H9 (cell line): ENCODE measurements at regions not wholly inside any gene's neighbourhood (a gene's known extent, or its start where the extent isn't known, plus 50 kb on each side); places are given as distances from the start of the nearest gene placed in this dataset.

ENCODE experiments used
- DNase-seq: peaks from one replicate; pipeline ENCODE4 v3.0.0-alpha.2; 2017
- H2AFZ ChIP-seq: one replicate; pipeline ENCODE4 v1.6.1; 2013; ENCODE audit warnings: mild to moderate bottlenecking, low read length, control low read depth, moderate library complexity
- H2AK5ac ChIP-seq: 2 replicates; pipeline ENCODE4 v1.6.1; 2013; ENCODE audit warnings: low read length, control low read depth, mixed read lengths; ENCODE audit not compliant: insufficient read length
- H2BK120ac ChIP-seq: one replicate; pipeline ENCODE4 v1.6.1; 2013; ENCODE audit warnings: low read depth, mild to moderate bottlenecking, low read length, control low read depth, inconsistent platforms; ENCODE audit not compliant: poor library complexity, severe bottlenecking
- H2BK12ac ChIP-seq: 2 replicates; pipeline ENCODE4 v1.6.1; 2013; ENCODE audit warnings: low read length, control low read depth, mixed read lengths, low read depth; ENCODE audit not compliant: insufficient read length
- H2BK15ac ChIP-seq: 2 replicates; pipeline ENCODE4 v1.6.1; 2013; ENCODE audit warnings: low read depth, low read length, control low read depth
- H2BK20ac ChIP-seq: one replicate; pipeline ENCODE4 v1.6.1; 2013; ENCODE audit warnings: low read depth, mild to moderate bottlenecking, low read length, control low read depth, inconsistent platforms; ENCODE audit not compliant: poor library complexity, severe bottlenecking
- H2BK5ac ChIP-seq: 2 replicates; pipeline ENCODE4 v1.6.1; 2013; ENCODE audit warnings: low read length, control low read depth, mixed read lengths; ENCODE audit not compliant: insufficient read length
- H3K14ac ChIP-seq: 2 replicates; pipeline ENCODE4 v1.6.1; 2013; ENCODE audit warnings: low read length, control low read depth; ENCODE audit not compliant: insufficient read depth
- H3K18ac ChIP-seq: 2 replicates; pipeline ENCODE4 v1.6.1; 2013; ENCODE audit warnings: low read depth, mild to moderate bottlenecking, mixed read lengths, low read length, control low read depth; ENCODE audit not compliant: insufficient read length
- H3K23ac ChIP-seq: 2 replicates; pipeline ENCODE4 v1.6.1; 2013; ENCODE audit warnings: low read length, control low read depth, mixed read lengths, low read depth; ENCODE audit not compliant: insufficient read length
- H3K23me2 ChIP-seq: 2 replicates; pipeline ENCODE4 v1.6.1; 2013; ENCODE audit warnings: low read depth, mild to moderate bottlenecking, mixed read lengths, low read length, control low read depth; ENCODE audit not compliant: insufficient read length, poor library complexity, severe bottlenecking
- H3K27ac ChIP-seq: 2 replicates; pipeline ENCODE4 v1.5.1; 2013; ENCODE audit warnings: low read length, control low read depth, mixed read lengths, low read depth; ENCODE audit not compliant: insufficient read length
- H3K27me3 ChIP-seq: 2 replicates; pipeline ENCODE4 v1.6.1; 2013; ENCODE audit warnings: low read length, control low read depth, inconsistent platforms; ENCODE audit not compliant: insufficient read depth
- H3K4ac ChIP-seq: 2 replicates; pipeline ENCODE4 v1.6.1; 2013; ENCODE audit warnings: low read depth, mild to moderate bottlenecking, control low read depth, inconsistent platforms, low read length, moderate library complexity
- H3K4me1 ChIP-seq: 2 replicates; pipeline ENCODE4 v1.6.1; 2013; ENCODE audit warnings: low read length, control low read depth, inconsistent platforms; ENCODE audit not compliant: insufficient read depth
- H3K4me2 ChIP-seq: 2 replicates; pipeline ENCODE4 v1.6.1; 2013; ENCODE audit warnings: low read length, control low read depth, mixed read lengths; ENCODE audit not compliant: insufficient read length, insufficient read depth
- H3K56ac ChIP-seq: 2 replicates; pipeline ENCODE4 v1.6.1; 2013; ENCODE audit warnings: low read depth, mild to moderate bottlenecking, mixed read lengths, low read length, control low read depth; ENCODE audit not compliant: insufficient read length
- H3K79me1 ChIP-seq: 2 replicates; pipeline ENCODE4 v1.6.1; 2013; ENCODE audit warnings: low read depth, mild to moderate bottlenecking, moderate library complexity, low read length, control low read depth, inconsistent platforms; ENCODE audit not compliant: insufficient read depth, poor library complexity, severe bottlenecking
- H3K79me2 ChIP-seq: 2 replicates; pipeline ENCODE4 v1.6.1; 2013; ENCODE audit warnings: low read length, control low read depth, inconsistent platforms; ENCODE audit not compliant: insufficient read depth
- H3K9ac ChIP-seq: 2 replicates; pipeline ENCODE4 v1.6.1; 2013; ENCODE audit warnings: low read length, control low read depth, mixed read lengths; ENCODE audit not compliant: insufficient read length; ENCODE audit errors: extremely low read depth
- H3K9me3 ChIP-seq: one replicate; pipeline ENCODE4 v1.6.1; 2013; ENCODE audit warnings: low read depth, low read length, inconsistent platforms; ENCODE audit not compliant: control insufficient read depth
- H3T11ph ChIP-seq: one replicate; pipeline ENCODE4 v1.6.1; 2013; ENCODE audit warnings: mild to moderate bottlenecking, low read length, control low read depth, inconsistent platforms
- H4K20me1 ChIP-seq: one replicate; pipeline ENCODE4 v1.6.1; 2013; ENCODE audit not compliant: control insufficient read depth, insufficient read length, insufficient read depth
- H4K5ac ChIP-seq: 2 replicates; pipeline ENCODE4 v1.6.1; 2013; ENCODE audit warnings: low read depth, mild to moderate bottlenecking, mixed read lengths, low read length, control low read depth; ENCODE audit not compliant: insufficient read length
- H4K8ac ChIP-seq: replicated peaks from 2 replicates; pipeline ENCODE4 v1.6.1; 2013; ENCODE audit warnings: low read length, control low read depth, mixed read lengths, low read depth; ENCODE audit not compliant: insufficient read length
- H4K91ac ChIP-seq: 2 replicates; pipeline ENCODE4 v1.6.1; 2013; ENCODE audit warnings: low read depth, mild to moderate bottlenecking, moderate library complexity, mixed read lengths, low read length, control low read depth; ENCODE audit not compliant: insufficient read length
- H3K27ac Mint-ChIP-seq, 3 experiments: 2 replicates in 2 of 3; 3 replicates in 1 of 3; pipeline ENCODE4 v1.8.0; 2020 to 2021; ENCODE audit warnings: mixed read lengths in 3 of 3, mild to moderate bottlenecking in 1 of 3, moderate library complexity in 1 of 3
- H3K27me3 Mint-ChIP-seq: 2 replicates; pipeline ENCODE4 v1.8.0; 2021; ENCODE audit warnings: low read depth, mild to moderate bottlenecking, moderate library complexity, mixed read lengths
- H3K36me3 Mint-ChIP-seq, 3 experiments: 2 replicates in 2 of 3; 3 replicates in 1 of 3; pipeline ENCODE4 v1.8.0; 2020 to 2021; ENCODE audit warnings: low read depth in 3 of 3, mixed read lengths in 3 of 3; ENCODE audit not compliant: insufficient read depth in 1 of 3
- H3K4me1 Mint-ChIP-seq, 2 experiments: 2 replicates each; pipeline ENCODE4 v1.8.0; 2020; ENCODE audit warnings: mixed read lengths in 2 of 2
- H3K4me3 Mint-ChIP-seq, 2 experiments: 2 replicates in 1 of 2; 3 replicates in 1 of 2; pipeline ENCODE4 v1.8.0; 2020 to 2021; ENCODE audit warnings: mild to moderate bottlenecking in 2 of 2, mixed read lengths in 2 of 2, moderate library complexity in 1 of 2
- H3K9me3 Mint-ChIP-seq, 2 experiments: 2 replicates in 1 of 2; 3 replicates in 1 of 2; pipeline ENCODE4 v1.8.0; 2020; ENCODE audit warnings: mild to moderate bottlenecking in 2 of 2, mixed read lengths in 2 of 2, moderate library complexity in 1 of 2
- WGBS: extraction: QIAGEN DNeasy Blood & Tissue Kit; methylation state at CpG from one replicate; pipeline ENCODE4 v1.1.7; 2013; ENCODE audit warnings: missing lambda C conversion rate, low lambda C conversion rate, mixed read lengths; ENCODE audit not compliant: insufficient read length; ENCODE audit errors: extremely low coverage; 5-methylcytosine and 5-hydroxymethylcytosine counted together
- TF ChIP-seq, protein P1 (sequence below): fragments of 200-600 bp; sonication (generic); conservative IDR thresholded peaks from 3 replicates; pipeline ENCODE4 v1.8.0; 2021; ENCODE audit warnings: antibody characterized with exemption, mild to moderate bottlenecking

DNA sequence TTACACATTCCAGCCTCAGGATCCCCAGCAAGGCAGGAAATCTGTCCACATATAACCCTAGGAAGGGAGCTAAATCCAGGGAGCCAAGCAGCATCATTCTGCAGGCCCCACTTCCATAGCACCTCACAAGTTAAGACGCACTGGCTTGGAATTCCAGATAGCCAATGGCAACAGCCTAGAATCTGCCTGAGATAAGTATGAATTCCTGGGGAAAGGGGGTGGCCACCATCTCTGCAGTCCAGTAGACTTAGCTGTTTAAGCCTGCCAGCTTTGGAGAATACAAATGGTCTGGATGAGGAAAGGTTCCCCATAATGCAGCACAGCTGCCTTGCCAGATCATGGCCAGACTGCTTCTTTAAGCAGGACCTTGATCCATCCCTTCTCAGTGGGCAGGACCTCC is 179.4 kb upstream of the PRSS1 start:
- Histone ChIP-seq H3K4ac (no peak overlapping the region), H3K4me2 (no peak overlapping the region), H3K23ac (no peak overlapping the region), H3K56ac (no peak overlapping the region), H3K9me3 (no peaks in the 10 kb centered on the region), H3T11ph (no peak overlapping the region), H2BK15ac (no peak overlapping the region), H4K5ac (no peak overlapping the region), H3K79me2 (no peaks in the 10 kb centered on the region), H3K9ac (no peak overlapping the region), H3K27ac (no peak overlapping the region), H3K4me1 (no peaks in the 10 kb centered on the region), H2BK20ac (no peak overlapping the region), H4K8ac (no peak overlapping the region), H3K23me2 (no peaks in the 10 kb centered on the region), H2BK5ac (no peak overlapping the region), H2AFZ (no peak overlapping the region), H2BK12ac (no peak overlapping the region), H4K20me1 (no peaks in the 10 kb centered on the region), H2AK5ac (no peak overlapping the region), H3K27me3 (no peaks in the 10 kb centered on the region), H3K79me1 (no peaks in the 10 kb centered on the region), H2BK120ac (no peak overlapping the region), H3K18ac (no peak overlapping the region), H4K91ac (no peak overlapping the region), H3K14ac (no peak overlapping the region)
- Mint-ChIP-seq H3K9me3 (peaks cover 5 to 8% of the 10 kb centered on the region in 2 experiments), H3K27ac (no peak overlapping the region), H3K36me3 (peaks cover 2 to 5% (median 2%) of the 10 kb centered on the region in 3 experiments; a peak in 4 of 7 replicates), H3K4me1 (peaks cover 4% of the 10 kb centered on the region in 2 experiments; a peak in 3 of 4 replicates), H3K4me3 (no peak overlapping the region), H3K27me3 (peaks cover 3% of the 10 kb centered on the region)
- TF ChIP-seq, protein P1, sequence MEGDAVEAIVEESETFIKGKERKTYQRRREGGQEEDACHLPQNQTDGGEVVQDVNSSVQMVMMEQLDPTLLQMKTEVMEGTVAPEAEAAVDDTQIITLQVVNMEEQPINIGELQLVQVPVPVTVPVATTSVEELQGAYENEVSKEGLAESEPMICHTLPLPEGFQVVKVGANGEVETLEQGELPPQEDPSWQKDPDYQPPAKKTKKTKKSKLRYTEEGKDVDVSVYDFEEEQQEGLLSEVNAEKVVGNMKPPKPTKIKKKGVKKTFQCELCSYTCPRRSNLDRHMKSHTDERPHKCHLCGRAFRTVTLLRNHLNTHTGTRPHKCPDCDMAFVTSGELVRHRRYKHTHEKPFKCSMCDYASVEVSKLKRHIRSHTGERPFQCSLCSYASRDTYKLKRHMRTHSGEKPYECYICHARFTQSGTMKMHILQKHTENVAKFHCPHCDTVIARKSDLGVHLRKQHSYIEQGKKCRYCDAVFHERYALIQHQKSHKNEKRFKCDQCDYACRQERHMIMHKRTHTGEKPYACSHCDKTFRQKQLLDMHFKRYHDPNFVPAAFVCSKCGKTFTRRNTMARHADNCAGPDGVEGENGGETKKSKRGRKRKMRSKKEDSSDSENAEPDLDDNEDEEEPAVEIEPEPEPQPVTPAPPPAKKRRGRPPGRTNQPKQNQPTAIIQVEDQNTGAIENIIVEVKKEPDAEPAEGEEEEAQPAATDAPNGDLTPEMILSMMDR, result no peak
- no peak for DNase-seq
- WGBS, result no CpG with 5 or more reads among the region's 1 CpG
